ENCODE measurements at regions not wholly inside any gene's neighbourhood (a gene's known extent, or its start where the extent isn't known, plus 50 kb on each side); places are given as distances from the start of the nearest gene placed in this dataset.
"Not testable (repeated sequence)": the region's sequence is repeated elsewhere in the genome, so short reads cannot be mapped to it uniquely, and the experiment has no call there.

DNA sequence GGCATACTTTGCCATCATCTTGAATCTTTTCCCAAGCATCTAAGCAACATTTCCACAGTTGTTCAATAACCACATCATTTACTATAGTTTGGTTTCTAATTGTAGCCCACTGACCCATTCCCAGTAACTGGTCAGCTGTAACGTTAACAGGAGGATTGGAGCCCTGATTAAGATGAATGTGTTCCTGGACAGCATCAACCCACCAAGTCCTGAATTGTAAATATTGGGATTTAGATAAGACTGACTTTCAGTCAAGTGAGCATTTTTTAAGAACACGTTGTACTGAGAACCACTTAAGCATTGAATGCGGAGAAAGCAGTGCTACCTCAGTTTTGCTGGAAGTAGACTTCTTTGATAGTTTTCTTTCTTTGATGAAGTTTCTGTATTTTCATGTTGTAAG is 53.3 kb upstream of the ARL4D start:
- not testable (repeated sequence) for DNase-seq

DNA sequence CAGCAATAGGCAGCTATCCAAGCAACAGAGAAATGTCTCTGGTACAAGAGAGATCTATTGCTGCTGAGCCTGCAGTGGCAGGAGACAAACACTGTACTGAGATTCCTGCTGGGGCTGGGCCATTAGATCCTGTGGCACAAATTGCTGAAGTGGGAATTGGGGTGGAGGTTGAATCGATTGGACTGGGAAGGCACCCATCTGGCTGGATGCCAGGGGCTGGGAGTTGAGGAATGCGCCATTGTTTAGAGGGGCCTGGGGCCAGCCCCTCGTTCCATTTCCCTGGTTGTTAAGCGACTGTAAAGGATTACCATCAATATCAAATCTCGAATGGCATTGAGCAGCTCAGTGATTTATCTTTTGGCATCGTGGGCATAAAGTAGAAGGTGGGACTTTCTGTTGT is 54.1 kb upstream of the ARL4D start:
- DNase-seq: no peak

DNA sequence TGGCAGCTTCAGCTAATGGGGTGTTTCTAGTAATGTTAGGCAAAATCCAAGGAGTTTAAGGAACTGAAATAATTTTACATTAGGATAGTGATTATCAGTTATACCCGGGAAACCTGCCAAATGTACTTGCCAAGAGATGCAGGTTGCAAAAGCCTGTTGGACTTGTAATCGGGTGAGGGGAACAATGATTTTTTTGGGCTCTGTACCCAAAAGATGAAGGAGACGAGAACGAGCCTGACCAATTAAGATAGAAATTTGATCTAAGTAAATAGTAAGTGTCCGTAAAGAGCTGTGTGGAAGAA is 56.3 kb upstream of the ARL4D start:
- no peak for DNase-seq

DNA sequence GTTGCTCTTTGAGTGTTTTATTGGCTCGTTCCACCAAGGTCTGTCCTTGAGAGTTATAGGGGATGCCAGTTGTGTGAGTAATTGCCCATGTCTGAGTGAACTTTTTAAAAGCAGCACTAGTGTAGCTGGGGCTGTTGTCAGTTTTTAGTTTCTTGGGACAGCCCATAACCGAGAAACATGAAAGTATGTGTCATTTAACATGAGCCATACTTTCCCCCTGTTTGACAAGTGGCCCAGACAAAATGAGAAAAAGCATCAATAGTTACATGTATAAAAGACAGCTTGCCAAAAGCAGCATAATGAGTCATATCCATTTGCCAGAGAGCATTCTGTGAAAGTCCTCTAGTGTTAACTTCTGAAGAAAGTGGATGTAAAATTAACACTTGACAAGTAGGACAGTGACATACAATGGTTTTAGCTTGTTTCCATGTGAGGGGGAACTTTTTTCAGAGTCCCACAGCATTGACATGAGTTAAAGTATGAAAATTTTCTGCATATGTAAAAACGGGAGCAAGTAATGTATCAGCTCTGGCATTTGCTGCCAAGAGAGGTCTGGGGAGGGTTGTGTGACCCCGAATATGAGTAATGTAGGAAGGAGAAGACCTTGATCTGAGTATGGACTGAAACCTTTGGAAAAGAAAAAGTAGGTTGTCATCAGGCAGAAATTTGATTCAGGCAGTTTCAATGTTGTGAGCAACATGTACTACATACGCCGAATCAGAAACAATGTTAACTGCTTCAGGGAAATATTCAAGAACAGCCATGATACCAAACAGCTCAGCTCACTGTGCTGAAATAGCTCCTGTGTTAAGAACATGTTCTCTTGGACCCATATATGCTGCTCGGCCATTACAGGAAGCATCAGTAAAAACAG is 56.8 kb upstream of the ARL4D start:
- no peak for DNase-seq

- DNase-seq: peak; percentile 8 to 58 (median 37)
Observed at GRCh38 chr17:43338886-43339516, 59.8 kb upstream of the ARL4D start.

DNA sequence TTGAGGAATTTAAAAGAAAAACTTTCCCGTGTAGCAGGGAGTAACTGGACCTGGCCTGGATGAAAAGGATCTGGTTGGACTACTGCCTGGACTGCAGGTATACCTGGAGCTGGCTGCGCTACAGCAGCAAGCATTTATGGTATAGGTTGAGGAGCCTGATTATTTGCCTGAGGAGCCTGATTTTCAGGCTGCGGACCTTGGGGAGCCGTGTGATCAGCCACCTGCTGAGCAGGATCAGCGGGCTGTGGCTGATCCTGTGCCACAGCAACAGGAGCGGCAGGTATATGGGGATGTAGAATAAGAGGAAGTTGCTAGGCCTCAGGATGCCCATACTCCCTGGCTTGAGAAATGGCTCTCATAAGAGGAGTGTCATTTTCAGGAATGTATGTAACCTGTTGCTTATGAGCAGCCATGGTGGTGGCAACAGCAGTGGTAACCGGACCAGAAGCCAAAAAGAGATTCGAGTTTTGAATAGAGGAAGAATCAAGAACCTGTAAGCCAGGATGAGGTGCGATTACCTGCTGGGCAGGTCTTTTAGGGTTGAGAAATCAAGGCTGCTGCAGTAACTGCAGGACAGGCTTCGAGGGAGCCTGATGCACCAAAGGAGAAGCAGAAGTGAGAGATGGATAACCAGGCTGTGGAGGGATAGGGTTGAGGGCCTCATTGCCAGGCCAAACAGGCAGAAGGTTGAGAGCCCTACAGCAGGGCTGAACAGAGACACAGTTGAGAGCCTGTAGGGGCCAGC is 60.9 kb upstream of the ARL4D start:
- DNase-seq: no peak

GRCh38 chr17:43334738-43335402 is 63.9 kb upstream of the ARL4D start:
- no peak for DNase-seq

GRCh38 chr17:43333433-43333943 is 65.3 kb upstream of the ARL4D start:
- DNase-seq: no peak

DNA sequence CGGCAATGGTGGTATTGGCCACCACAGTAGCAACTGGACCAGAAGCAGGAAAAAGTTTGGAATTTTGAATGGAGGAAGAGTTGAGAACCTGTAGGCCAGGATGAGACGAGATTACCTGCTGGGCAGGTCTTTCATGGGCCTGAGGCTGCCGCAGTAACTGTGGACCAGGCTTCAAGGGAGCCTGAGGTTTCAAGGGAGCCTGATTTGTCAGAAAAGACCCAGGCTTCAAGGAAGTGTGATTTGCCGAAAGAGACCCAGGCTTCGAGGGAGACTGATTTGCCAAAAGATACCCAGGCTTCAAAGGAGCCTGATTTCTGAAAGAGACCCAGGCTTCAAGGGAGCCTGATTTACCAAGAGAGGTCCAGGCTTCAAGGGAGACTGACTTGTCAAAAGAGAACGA is 66.6 kb upstream of the ARL4D start:
- DNase-seq: no peak

- no peak for DNase-seq
Observed at GRCh38 chr17:43330876-43331639, 67.7 kb upstream of the ARL4D start.

DNA sequence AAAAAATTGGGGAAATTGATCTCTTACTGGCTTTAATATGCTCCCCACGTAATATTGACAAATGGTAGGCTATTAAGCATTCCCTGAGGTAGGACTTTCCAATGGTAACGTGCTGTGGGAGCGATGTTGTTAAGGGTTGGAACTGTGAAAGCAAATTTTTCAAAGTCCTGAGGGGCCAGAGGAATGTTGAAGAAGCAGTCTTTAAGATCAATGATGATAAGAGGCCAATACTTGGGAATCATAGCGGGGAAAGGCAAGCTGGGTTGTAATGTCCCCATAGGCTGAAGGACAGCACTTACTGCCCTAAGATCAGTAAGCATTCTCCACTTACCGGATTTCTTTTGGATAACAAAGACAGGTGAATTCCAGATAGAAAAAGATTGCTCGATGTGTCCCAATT is 69.6 kb upstream of the ARL4D start:
- DNase-seq: no peak

- DNase-seq: no peak
Observed at GRCh38 chr17:43328650-43329049, 70.1 kb upstream of the ARL4D start.

- no peak for DNase-seq
Observed at GRCh38 chr17:43327834-43328420, 70.9 kb upstream of the ARL4D start.

DNA sequence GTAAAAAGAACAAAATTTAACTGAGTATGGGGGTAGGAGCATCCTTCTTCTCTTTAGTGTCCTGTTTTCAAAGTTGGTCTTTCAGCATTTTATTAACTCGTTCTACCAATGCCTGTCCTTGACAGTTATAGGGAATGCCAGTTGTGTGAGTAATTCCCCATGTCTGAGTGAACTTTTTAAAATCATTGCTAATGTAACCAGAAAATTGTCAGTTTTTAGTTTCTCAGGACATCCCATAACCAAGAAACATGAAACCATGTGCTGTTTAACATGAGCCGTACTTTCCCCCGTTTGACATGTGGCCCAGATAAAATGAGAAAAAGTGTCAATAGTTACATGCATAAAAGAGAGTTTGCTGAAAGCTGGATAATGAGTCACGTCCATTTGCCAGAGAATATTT is 71.4 kb upstream of the ARL4D start:
- DNase-seq: no peak

DNA sequence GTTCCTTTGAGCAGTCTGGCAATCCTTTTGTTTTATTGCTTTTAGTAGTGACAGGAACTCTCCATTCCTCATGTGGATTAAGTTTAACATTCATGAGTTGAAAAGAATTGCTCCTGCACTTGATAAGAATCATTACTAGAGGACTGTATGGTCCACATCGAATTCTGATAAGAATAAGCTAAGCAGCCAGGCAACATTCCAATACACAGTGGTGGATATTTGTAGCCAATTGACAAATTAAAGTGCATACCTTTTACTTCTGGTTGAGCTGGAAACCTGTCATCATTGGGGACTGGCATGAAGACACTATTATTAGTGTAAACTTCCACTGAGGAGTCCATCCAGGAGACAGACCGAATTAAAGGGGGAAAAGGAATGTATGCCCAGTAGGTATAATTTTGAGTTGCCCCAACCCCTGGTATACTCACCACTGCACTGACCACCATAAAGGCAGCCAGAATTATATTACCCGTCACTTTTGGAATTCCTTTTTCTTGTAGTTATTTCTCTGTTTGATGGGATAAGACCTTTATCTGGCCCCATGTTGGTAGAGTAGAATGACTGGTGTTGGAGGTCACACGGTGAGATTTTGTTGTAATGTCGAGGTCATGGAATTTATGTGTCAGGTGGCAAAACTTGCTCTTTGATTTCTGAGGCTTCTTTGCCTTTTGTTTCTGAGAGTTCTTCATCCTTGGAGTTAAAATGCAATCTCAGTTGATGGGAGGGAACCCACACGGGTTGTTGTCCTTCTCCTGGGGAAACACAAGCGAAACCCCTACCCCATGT is 72.1 kb upstream of the ARL4D start:
- DNase-seq: no peak

GRCh38 chr17:43324205-43324893 is 74.4 kb upstream of the ARL4D start:
- DNase-seq: no peak

DNA sequence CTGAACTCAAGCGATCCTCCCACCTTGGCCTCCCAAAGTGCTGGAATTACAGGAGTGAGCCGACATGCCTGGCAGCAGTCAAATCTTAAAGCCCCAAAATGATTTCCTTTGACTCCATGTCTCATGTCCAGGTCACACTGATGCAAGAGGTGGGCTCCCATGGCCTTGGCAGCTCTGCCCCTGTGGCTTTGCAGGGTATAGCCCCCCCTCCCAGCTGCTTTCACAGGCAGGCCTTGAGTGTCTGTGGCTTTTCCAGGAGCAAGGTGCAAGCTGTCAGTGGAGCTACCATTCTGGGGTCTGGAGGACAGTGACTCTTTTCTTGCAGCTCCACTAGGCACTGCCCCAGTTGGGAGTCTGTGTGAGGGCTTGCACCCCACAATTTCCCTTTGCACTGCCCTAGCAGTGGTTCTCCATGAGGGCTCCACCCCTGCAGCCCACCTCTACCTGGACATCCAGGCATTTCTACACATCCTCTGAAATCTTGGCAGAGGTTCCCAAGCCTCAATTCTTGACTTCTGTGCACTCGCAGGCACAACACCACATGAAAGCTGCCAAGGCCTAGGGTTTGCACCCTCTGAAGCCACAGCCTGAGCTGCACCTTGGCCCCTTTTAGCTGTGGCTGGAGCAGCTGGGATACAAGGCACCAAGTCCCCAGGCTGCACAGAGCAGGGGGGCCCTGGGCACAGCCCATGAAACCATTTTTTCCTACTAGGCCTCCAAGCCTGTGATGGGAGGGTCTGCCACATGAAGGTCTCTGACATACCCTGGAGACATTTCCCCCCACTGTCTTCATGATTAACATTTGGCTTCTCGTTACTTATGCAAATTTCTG is 79.3 kb upstream of the ARL4D start:
- DNase-seq: no peak

DNA sequence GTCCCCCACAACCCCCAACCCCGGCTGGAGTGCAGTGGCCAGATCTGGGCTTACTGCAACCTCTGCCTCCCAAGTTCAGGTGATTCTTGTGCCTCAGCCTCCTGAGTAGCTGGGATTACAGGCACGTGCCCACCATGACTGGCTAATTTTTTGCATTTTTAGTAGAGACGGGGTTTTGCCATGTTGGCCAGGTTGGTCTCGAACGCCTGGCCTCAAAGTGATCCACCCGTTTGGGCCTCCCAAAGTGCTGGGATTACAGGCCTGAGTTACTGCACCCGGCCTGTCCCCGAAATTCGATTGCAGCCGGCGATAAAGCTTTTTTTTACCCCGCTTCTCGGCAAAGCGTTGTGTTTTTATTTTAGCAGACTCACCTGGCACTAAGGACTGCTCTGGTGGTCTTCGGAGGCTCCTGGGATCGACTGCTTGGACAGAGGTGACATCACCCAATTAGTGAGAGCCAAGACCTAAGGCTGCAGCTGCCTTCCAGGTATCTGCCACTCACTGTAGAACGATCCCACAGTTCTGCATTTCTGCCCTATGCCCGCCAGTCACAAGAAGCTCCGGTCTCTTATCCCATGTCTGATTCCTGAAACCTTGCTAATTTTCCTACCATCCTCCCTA is 82.2 kb upstream of the ARL4D start:
- DNase-seq: no peak

GRCh38 chr17:43315858-43316521 is 82.2 kb upstream of the RNU2-1 start:
- no peak for DNase-seq
